GM23338 (cell line): ENCODE measurements at regions not wholly inside any gene's neighbourhood (a gene's known extent, or its start where the extent isn't known, plus 50 kb on each side); places are given as distances from the start of the nearest gene placed in this dataset.

Experiments
- CTCF ChIP-seq, 2 experiments: fragments of 200-600 bp in 1 of 2; sonication (generic) in 1 of 2; conservative IDR thresholded peaks; 2 replicates each; pipeline versions ENCODE4 v1.5.1 to v1.6.1; 2016 to 2017; ENCODE audit warnings: antibody characterized with exemption in 2 of 2, low read depth in 2 of 2, mild to moderate bottlenecking in 2 of 2, moderate library complexity in 1 of 2
- EZH2 ChIP-seq: fragments of 200-600 bp; sonication (generic); IDR thresholded peaks from one replicate; pipeline ENCODE4 v1.8.0; 2017; ENCODE audit warnings: antibody characterized with exemption, mild to moderate bottlenecking, low read depth; ENCODE audit not compliant: unreplicated experiment
- POLR2AphosphoS5 ChIP-seq: IDR thresholded peaks from 2 replicates; pipeline ENCODE4 v1.6.1; 2016; ENCODE audit warnings: antibody characterized with exemption, low read depth

GRCh38 chr3:64387688-64388087 is 162.4 kb upstream of the PRICKLE2 start:
- TF ChIP-seq CTCF (conservative IDR thresholded peaks at IDR 0.05; ENCODE audit: low read depth in 2 of 2) (no peak), EZH2 (no peak), POLR2AphosphoS5 (no peak)
